ENCODE measurements at regions not wholly inside any gene's neighbourhood (a gene's known extent, or its start where the extent isn't known, plus 50 kb on each side); places are given as distances from the start of the nearest gene placed in this dataset.

DNA sequence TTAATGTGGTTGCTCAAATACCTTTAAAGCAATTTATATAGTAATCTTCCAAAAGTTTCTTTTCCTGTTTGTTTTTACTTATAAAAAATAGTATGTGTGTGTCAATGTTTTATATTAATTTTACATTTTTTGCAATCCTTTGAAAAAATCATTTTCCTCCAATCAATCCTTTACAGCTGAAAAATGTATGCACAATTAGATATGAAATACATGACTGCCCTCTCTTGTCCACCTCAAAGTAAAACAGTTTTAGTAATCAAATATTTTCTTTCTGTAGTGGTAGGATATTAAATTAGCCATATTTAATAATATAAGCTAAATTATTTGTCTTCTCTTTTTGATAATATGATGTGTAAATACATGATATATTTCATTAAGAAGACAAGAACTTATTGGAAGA, 269.9 kb downstream of the ADAMTS20 start:
- H3K4me3 ChIP-seq (ENCODE audit: low read depth, low read length), result no peak overlapping the region
- peak; percentile 80 for DNase-seq (ENCODE audit: low read depth)
- TF ChIP-seq, protein P1, sequence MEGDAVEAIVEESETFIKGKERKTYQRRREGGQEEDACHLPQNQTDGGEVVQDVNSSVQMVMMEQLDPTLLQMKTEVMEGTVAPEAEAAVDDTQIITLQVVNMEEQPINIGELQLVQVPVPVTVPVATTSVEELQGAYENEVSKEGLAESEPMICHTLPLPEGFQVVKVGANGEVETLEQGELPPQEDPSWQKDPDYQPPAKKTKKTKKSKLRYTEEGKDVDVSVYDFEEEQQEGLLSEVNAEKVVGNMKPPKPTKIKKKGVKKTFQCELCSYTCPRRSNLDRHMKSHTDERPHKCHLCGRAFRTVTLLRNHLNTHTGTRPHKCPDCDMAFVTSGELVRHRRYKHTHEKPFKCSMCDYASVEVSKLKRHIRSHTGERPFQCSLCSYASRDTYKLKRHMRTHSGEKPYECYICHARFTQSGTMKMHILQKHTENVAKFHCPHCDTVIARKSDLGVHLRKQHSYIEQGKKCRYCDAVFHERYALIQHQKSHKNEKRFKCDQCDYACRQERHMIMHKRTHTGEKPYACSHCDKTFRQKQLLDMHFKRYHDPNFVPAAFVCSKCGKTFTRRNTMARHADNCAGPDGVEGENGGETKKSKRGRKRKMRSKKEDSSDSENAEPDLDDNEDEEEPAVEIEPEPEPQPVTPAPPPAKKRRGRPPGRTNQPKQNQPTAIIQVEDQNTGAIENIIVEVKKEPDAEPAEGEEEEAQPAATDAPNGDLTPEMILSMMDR (IDR thresholded peaks at IDR 0.05; ENCODE audit: insufficient read depth, low read length), result peak; percentile 43

DNA sequence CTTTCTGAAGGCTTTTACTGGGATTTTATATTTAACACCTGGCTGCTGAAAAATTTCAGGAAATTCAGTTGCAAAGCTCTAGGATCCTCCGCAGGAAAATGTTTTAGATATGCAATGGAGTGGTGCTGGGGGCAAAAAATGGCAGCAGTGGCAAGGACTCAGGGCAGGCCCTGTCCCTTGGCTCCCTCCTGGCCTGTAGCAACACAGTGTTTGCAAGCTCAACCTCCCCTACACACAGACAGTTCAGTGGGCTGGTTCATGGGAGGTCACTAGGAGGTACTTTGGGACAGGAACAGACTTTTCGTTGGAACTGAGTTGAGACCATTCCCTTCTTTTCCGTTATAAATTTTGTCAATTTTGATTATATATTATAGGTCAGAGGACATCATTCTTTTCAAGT, 270.4 kb downstream of the ADAMTS20 start:
- TF ChIP-seq, protein P1 (IDR thresholded peaks at IDR 0.05; ENCODE audit: insufficient read depth, low read length), result no peak
- no peak for DNase-seq (ENCODE audit: low read depth)
- H3K4me3 ChIP-seq (ENCODE audit: low read depth, low read length), result no peak overlapping the region

DNA sequence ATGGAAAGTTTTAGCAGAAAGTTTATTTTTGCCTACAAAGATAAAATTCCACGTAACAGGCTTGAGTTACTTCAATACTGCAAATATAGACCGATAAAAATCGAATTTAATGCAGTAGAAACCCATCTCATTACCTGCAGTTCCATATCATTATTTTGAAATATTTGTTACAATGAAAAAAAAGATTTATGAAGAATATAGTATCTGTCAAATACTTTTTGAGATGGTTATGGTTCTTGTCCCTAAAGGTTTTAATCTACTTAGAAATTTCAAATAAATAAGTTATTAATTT, 273.5 kb downstream of the ADAMTS20 start:
- H3K4me3 ChIP-seq (ENCODE audit: low read depth, low read length), result no peak overlapping the region
- no peak for DNase-seq (ENCODE audit: low read depth)
- TF ChIP-seq, protein P1 (IDR thresholded peaks at IDR 0.05; ENCODE audit: insufficient read depth, low read length), result no peak

DNA sequence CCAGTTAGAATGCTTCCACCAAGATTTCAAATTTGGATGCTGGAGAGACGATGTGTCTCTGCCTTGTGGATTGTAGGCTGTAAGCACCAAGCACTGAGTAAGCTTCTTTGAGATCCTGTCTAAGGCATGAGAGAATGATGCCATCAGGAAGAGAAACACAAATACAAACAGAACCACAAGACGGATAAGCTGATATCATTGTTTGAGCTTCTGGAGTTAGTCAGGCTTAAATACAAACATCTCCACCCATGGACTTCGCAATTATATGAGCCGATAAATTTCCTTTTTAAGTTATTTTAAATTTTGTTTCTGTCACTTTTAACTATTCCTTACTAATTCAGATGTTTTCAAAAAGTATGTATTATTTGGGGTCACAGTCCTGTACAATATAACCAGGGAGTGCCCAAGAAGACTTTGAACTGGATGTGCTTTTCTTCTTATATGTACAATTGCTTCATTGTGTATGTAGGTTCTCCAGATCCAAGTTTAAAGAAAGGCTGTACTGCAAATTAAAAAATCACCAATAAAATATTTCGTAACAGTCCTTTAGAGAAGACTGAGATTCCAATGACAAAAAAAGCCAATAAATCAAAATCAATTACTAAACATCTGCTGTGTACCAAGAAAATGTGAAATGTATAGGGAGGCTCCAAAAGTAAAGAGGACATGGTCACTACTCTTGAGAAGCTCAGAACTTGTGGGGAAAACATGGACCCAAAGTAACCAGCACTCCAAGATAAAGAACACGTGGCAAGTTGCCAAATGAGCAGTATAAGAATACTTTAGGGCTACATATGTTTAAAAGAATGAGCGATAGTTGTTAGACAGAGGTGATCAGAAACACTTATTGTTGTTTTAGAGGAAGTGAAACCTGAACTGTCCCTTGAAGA, 274.1 kb downstream of the ADAMTS20 start:
- no peak overlapping the region for H3K4me3 ChIP-seq (ENCODE audit: low read depth, low read length)
- TF ChIP-seq, protein P1 (IDR thresholded peaks at IDR 0.05; ENCODE audit: insufficient read depth, low read length), result no peak
- DNase-seq (ENCODE audit: low read depth), result peak; percentile 56

DNA sequence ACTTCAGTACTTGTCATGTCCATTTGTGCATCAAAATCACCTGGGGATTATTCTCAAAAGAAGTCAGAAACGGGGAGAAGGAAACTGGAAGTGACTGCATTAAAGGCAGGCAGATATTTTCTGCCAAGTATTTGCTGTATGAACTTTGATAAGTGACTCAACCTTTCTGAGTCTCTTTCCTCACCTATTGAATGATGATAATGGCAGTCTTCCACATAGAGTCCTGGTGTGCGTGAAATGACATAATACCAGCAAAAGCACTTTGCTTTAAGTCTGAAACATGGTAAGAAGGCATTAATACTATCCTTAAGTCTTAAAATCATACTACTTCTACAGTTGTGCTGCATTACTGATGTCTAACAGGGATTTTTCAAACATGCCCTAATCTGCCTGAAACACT, 278.5 kb downstream of the ADAMTS20 start:
- TF ChIP-seq, protein P1 (IDR thresholded peaks at IDR 0.05; ENCODE audit: insufficient read depth, low read length), result no peak
- peak; percentile 36 for DNase-seq (ENCODE audit: low read depth)

DNA sequence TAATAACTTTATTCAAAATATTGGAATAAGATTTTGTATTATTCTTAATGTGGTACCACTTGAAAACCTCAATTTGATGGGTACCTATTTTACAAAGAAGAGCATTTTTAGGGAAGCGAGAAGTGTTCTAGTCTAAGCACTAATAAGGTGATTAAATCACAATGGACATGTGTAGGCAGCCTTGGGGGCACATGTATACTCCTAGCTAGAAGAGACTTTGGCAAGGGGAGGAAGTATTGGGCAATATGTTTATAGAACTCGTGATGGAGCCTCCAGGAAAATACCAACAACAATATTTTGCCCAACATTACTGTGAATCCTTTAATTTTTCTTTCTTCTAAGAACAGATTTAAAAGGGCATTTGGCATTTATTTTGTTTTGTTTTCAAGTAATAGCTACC, 280.3 kb downstream of the ADAMTS20 start:
- H3K4me3 ChIP-seq (ENCODE audit: low read depth, low read length), result no peak overlapping the region
- TF ChIP-seq, protein P1 (IDR thresholded peaks at IDR 0.05; ENCODE audit: insufficient read depth, low read length), result no peak
- no peak for DNase-seq (ENCODE audit: low read depth)

More for the DNA sequence above, 278.5 kb downstream of the ADAMTS20 start:
- H3K4me3 ChIP-seq (ENCODE audit: low read depth, low read length), result no peak overlapping the region

DNA sequence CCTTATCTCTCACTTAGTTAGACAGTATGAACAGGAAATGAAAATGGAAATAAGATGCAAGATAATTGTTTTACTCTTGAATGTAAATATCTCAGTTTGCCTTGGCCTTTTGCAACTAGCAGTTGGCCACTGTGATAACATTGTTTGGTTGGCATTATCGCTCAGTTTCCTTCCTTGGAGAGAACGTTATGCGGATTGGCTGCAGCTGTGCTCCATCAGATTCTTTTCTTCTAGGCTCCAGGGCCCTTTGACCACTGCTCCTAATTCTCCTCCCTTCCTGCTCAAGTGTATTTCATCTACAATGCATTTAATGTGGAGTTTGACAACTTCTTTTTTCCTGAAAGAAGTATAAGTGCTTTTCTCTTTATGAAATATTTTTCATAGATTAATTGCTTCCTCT, 284.2 kb downstream of the ADAMTS20 start:
- H3K4me3 ChIP-seq (ENCODE audit: low read depth, low read length), result no peak overlapping the region
- no peak for DNase-seq (ENCODE audit: low read depth)
- TF ChIP-seq, protein P1 (IDR thresholded peaks at IDR 0.05; ENCODE audit: insufficient read depth, low read length), result no peak
